GM10266 (cell line): ENCODE measurements at regions not wholly inside any gene's neighbourhood (a gene's known extent, or its start where the extent isn't known, plus 50 kb on each side); places are given as distances from the start of the nearest gene placed in this dataset.

Experiments used
- DNase-seq: peaks from one replicate; pipeline ENCODE4 v3.0.0; 2012; ENCODE audit errors: extremely low spot score
- TF ChIP-seq, protein P1 (sequence below): IDR thresholded peaks from 2 replicates; pipeline ENCODE4 v1.5.1; 2012; ENCODE audit warnings: mild to moderate bottlenecking, low read depth; ENCODE audit not compliant: control insufficient read depth, insufficient read depth; ENCODE audit errors: missing control alignments

DNA sequence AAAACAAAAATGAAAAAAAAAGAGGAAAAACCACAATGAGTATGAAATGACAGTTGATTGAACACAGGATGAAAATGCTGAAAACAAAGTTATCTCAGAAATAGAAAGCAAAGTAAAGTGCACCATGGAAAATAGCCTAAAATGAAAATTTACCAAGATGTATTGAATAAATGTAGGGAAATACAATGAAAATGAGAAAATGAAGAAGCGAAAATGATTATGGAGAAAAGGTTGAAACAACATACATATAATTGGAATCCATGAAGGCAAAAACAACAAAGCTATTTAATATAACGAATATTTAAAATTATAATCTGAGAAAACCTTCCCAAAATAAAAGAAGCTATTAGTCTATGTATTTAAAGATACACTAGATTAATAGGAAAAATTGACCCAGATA is 147.4 kb downstream of the TMEM18 start:
- no peak for DNase-seq
- TF ChIP-seq, protein P1, sequence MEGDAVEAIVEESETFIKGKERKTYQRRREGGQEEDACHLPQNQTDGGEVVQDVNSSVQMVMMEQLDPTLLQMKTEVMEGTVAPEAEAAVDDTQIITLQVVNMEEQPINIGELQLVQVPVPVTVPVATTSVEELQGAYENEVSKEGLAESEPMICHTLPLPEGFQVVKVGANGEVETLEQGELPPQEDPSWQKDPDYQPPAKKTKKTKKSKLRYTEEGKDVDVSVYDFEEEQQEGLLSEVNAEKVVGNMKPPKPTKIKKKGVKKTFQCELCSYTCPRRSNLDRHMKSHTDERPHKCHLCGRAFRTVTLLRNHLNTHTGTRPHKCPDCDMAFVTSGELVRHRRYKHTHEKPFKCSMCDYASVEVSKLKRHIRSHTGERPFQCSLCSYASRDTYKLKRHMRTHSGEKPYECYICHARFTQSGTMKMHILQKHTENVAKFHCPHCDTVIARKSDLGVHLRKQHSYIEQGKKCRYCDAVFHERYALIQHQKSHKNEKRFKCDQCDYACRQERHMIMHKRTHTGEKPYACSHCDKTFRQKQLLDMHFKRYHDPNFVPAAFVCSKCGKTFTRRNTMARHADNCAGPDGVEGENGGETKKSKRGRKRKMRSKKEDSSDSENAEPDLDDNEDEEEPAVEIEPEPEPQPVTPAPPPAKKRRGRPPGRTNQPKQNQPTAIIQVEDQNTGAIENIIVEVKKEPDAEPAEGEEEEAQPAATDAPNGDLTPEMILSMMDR: no peak

DNA sequence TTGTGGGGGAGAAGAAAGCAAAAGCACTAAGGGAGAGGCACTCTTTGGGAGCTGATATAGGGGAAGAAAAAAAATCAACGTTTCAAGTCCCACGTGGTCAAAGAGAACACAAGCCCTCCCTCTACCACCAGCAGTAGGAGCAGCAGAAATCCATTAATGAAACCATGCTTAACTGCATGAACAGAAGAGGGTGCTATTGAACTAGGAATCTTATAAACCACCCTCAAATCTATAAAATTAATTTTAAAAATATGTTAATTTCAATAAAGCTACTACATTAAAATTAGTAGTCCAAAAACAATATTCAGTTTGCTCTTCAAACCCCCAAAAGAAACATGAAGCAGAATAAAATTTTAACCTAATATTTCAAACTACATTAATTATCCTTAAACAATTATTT is 147.8 kb downstream of the TMEM18 start:
- no peak for DNase-seq
- TF ChIP-seq, protein P1: no peak

DNA sequence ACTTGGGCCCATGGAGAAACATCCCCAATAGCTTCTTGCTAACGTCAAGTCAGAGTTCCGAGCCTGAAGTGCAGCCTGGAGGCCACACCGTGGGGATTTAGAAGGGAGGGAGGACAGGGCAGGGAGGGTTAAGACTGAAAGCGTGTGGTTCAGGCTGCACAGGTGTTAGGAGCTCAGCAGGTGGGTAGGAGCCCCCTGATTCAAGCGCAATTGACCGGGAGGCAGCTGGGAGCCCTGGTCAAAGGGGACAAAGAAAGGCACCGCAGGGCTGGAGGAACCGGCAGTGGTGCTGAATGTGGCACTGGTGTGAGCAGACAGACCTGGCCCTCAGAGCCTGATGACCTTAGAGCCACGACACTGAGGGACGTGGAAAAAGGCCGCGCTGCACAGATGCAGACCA is 149.6 kb downstream of the TMEM18 start:
- DNase-seq: no peak
- TF ChIP-seq, protein P1: no peak

DNA sequence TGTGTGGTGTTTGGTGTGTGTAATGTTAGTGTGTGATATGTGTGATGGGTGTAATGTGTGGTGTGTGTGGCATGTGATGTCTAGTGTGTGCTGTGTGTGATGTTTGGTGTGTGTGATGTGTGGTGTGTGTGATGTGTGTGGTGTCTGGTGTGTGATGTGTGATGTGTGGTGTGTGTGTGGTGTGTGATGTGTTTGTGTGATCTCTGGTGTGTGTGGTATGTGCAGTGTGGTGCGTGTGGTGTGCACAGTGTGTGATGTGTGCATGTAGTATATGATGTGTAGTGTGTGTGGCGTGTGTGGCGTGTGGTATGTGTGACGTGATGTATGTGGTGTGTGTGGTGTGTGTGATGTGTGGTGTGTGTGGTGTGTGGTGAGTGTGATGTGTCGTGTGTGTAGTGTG is 150.3 kb downstream of the TMEM18 start:
- TF ChIP-seq, protein P1: no peak
- DNase-seq: no peak

DNA sequence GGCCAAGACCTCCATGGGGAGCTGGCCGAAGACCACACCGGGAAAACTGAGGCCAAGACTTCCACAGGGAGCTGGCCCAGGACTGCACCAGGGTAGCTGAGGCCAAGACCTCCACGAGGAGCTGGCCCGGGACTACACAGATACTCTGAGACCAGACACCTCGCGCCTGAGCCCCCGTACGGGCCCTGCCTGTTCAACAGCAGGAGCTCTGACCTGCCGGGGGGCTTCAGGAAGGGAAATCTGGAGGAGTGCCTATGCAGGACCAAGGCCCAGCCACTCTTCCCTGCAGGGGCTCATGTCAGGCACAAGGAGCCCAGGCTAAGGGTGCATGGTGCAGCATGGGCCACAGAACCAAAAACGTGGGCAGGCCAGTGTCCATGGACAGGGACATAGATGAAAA is 151.6 kb downstream of the TMEM18 start:
- no peak for DNase-seq
- TF ChIP-seq, protein P1: no peak

- DNase-seq: no peak
- TF ChIP-seq, protein P1: no peak
Observed at GRCh38 chr2:525021-525420, 152.2 kb downstream of the TMEM18 start.

DNA sequence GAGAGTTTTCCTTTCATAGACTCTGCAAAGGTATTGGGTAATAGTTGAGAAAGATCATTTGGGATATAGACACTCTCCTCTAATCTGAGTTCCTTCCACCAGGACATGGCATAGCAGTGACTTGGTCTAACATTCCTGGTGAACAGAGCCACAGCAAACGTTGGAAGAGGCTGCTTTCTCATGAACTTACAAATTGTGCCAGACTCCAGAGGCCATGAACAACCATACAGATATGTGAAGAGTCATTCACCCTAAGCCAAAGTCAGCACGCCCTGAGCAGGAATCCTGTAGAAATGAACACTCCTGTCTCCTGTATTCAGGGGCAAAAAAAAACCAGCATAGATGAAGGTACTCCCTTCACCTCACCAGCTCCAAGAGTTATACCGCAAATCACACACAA is 152.8 kb downstream of the TMEM18 start:
- no peak for DNase-seq
- TF ChIP-seq, protein P1: no peak
